ENCODE measurements at regions not wholly inside any gene's neighbourhood (a gene's known extent, or its start where the extent isn't known, plus 50 kb on each side); places are given as distances from the start of the nearest gene placed in this dataset.

DNA sequence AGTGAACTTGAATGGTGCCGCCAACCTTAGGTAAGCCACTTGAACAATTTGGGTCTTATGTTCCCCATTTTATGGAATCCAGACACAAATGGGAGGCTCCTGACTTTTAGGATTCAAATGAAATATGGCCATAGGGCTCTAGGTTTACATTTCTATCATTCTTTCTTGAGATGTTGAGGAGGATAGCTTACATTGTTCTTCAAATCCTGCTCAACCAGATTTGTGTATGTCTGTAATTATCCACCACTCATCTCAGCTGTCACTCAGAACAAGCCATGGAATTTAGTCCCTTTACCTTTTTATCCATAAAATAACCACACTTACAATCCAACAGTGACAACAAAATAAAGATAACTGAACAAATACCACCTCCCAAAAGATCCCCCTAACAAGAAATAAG, 682.9 kb upstream of the PTBP2 start:
- no peak overlapping the region for H3K4me3 ChIP-seq (ENCODE audit: low read length)
- TF ChIP-seq, protein P1, sequence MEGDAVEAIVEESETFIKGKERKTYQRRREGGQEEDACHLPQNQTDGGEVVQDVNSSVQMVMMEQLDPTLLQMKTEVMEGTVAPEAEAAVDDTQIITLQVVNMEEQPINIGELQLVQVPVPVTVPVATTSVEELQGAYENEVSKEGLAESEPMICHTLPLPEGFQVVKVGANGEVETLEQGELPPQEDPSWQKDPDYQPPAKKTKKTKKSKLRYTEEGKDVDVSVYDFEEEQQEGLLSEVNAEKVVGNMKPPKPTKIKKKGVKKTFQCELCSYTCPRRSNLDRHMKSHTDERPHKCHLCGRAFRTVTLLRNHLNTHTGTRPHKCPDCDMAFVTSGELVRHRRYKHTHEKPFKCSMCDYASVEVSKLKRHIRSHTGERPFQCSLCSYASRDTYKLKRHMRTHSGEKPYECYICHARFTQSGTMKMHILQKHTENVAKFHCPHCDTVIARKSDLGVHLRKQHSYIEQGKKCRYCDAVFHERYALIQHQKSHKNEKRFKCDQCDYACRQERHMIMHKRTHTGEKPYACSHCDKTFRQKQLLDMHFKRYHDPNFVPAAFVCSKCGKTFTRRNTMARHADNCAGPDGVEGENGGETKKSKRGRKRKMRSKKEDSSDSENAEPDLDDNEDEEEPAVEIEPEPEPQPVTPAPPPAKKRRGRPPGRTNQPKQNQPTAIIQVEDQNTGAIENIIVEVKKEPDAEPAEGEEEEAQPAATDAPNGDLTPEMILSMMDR (conservative IDR thresholded peaks at IDR 0.05; ENCODE audit: low read depth, low read length), result no peak
- DNase-seq (ENCODE audit: low read depth), result no peak

DNA sequence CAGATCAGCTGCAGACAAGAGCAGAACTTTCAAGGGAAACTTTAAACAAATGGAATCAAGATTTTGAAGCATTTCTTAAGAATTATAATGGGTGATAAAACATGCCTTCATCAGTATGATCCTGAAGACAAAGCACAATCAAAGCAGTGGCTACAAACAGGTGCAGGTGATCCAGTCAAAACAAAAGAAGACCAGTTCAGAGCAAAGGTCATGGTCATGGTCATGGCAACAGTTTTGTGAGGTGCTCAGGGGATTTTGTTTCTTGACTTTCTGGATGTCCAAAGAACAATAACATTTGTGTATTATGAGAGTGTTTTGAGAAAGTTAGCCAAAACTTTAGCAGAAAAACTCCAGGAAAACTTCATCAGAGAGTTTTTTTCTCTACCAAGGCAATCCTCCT, 681.7 kb upstream of the PTBP2 start:
- TF ChIP-seq, protein P1 (conservative IDR thresholded peaks at IDR 0.05; ENCODE audit: low read depth, low read length), result no peak
- H3K4me3 ChIP-seq (ENCODE audit: low read length), result no peak overlapping the region
- no peak for DNase-seq (ENCODE audit: low read depth)

DNA sequence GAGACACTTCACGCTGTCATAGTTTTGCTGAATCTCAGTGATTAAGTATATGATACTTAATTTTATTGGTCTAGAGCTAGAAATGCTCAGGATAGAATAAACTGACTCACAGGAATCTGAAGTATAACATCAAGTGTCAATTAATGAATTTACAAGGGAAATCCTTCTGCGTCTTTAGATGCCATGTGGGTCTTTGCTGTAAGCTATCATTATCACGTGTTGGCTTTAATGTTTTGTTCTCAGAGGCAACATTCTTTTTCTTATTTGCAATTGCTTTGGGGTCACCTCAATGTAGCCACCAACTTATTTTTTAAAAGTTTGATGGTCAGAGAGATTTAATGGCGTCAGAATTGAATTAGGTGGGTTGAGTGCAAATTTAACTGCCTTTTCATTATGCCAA, 680.1 kb upstream of the PTBP2 start:
- no peak overlapping the region for H3K4me3 ChIP-seq (ENCODE audit: low read length)
- no peak for DNase-seq (ENCODE audit: low read depth)
- TF ChIP-seq, protein P1 (conservative IDR thresholded peaks at IDR 0.05; ENCODE audit: low read depth, low read length), result no peak

DNA sequence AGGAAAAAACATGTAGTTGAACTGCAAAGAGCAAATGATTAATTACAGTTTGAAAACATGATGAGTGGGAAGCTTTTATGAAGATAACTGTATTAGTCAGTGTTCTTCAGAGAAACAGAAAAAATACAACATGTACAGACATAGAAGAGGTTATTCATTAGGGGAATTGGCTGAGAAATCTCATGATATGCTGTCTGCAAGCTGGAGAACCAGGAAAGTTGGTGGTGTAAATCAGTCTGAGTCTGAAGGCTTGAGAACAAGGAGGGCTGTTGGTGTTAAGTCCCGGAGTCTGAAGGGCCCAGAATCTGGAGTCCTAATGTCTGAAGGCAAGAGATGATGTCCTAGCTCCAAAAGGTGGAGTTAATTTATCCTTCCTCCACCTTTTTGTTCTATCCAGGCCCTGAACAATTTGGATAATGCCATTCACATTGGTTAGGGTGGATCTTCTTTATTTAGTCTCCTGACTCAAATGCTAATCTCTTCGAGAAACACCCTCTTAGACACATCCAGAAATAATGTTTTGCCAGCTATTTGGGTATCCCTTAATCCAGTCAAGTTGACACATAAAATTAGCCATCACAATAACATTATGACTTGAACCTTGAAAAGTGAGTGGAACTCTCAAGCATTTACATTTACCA, 672.9 kb upstream of the PTBP2 start:
- TF ChIP-seq, protein P1 (conservative IDR thresholded peaks at IDR 0.05; ENCODE audit: low read depth, low read length), result no peak
- H3K4me3 ChIP-seq (ENCODE audit: low read length), result no peak overlapping the region
- no peak for DNase-seq (ENCODE audit: low read depth)

DNA sequence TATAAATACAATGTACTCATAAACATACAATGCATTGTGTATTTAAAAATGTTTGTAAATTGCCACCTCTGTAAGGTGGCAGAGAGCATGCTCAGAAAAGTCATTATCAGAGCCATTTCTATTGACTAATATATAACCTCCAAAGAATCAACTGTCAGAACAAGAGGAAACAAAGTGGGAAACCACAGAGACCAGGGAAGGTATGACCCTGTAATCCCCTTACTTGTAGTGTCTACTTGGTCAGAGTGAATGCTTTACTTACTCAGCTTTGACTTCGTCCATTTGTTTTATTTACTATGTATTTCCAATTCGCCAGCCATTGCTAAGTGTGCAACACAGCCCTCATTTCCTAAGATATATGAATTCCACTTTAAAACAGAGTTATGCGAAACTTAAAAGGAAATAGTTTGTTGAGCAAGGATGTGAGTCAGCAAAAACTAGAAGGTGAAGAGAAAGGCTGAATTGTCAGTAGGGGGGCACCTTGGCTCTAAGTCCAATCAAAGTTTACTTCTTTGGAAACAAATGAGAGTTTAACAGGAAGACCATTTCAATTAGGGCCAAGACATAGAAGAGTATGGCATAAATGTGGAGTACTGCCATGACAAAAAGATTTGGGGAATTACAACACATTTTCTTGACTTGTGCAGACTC, 671.7 kb upstream of the PTBP2 start:
- TF ChIP-seq, protein P1 (conservative IDR thresholded peaks at IDR 0.05; ENCODE audit: low read depth, low read length), result no peak
- H3K4me3 ChIP-seq (ENCODE audit: low read length), result no peak overlapping the region

DNA sequence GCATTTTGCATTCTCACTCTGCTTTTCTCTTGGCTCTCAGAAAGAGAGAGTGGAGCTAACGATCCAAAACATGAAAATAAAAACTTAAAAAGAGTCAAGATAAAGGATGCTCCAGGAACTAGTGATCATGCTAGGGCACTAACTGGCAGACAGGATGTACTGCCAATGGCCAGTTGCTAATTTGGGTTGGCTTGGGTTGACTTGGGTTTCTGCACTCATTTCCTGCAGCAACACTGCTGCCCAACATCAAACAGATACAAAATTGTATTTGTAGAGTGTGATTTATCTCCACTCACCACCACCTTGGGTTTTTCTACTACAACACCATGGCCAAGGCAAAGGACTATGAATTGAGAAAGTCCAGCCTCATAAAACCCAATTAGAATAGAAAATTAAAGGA, 662.3 kb upstream of the PTBP2 start:
- no peak overlapping the region for H3K4me3 ChIP-seq (ENCODE audit: low read length)
- TF ChIP-seq, protein P1 (conservative IDR thresholded peaks at IDR 0.05; ENCODE audit: low read depth, low read length), result no peak
- DNase-seq (ENCODE audit: low read depth), result no peak

More for the DNA sequence above, 671.7 kb upstream of the PTBP2 start:
- no peak for DNase-seq (ENCODE audit: low read depth)

DNA sequence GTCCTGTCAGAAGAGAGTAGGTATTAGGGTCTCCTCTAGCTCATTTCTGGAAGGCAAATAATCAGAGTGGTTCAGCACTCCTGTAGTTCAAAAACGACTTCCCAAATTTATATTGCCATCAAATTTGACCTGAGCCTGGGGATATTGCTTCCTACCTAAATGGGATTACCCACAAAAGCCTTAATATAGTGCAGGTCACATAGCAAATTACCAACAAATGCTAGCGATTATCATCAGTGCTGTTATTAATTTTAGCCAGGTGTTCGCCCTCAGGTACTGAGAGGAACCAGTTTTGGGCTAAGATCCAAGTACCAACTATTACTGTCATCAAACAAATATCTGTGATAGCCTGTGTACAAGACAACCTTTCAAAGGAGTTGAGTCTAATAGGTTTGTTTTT, 661.8 kb upstream of the PTBP2 start:
- TF ChIP-seq, protein P1 (conservative IDR thresholded peaks at IDR 0.05; ENCODE audit: low read depth, low read length), result no peak
- no peak for DNase-seq (ENCODE audit: low read depth)
- no peak overlapping the region for H3K4me3 ChIP-seq (ENCODE audit: low read length)
